ENCODE measurements at regions not wholly inside any gene's neighbourhood (a gene's known extent, or its start where the extent isn't known, plus 50 kb on each side); places are given as distances from the start of the nearest gene placed in this dataset.

DNA sequence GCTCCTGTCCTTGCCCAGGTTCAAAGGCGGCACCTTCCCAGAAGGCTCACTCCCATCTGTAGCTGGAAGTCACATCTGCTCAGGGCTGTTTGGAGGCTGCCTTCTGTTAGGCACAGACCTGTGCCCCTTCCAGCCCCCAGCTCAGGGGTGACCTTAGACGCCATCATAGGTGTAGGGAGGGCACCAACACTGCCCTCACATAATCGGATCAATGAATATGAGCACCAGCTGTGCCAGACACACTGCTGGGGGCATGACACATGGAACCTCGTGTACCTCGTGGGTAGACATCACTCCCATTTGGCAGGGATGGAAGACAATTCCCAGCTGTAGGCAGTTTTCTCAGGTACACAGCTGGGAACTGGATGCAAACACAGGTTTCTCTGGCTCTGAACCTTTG lies 220.7 kb upstream of the ASIC2 start:
- TF ChIP-seq TAF1 (IDR thresholded peaks at IDR 0.05; ENCODE audit: low read depth) (no peak), CREB1 (IDR thresholded peaks at IDR 0.05; ENCODE audit: low read depth) (no peak), TCF12 (IDR thresholded peaks at IDR 0.05; ENCODE audit: low read depth) (no peak), ZBTB7A (IDR thresholded peaks at IDR 0.05; ENCODE audit: low read depth) (no peak), EGR1 (IDR thresholded peaks at IDR 0.05) (no peak), REST (IDR thresholded peaks at IDR 0.05; ENCODE audit: low read depth) (no peak), YY1 (IDR thresholded peaks at IDR 0.05; ENCODE audit: low read depth) (no peak), RAD21 (IDR thresholded peaks at IDR 0.05; ENCODE audit: low read depth) (no peak), NFIC (IDR thresholded peaks at IDR 0.05) (no peak), FOXM1 (IDR thresholded peaks at IDR 0.05; ENCODE audit: borderline replicate concordance, low read depth) (no peak), CEBPB (IDR thresholded peaks at IDR 0.05) (no peak), TEAD4 (IDR thresholded peaks at IDR 0.05) (no peak), EP300 (IDR thresholded peaks at IDR 0.05; ENCODE audit: borderline replicate concordance) (no peak), USF1 (IDR thresholded peaks at IDR 0.05) (no peak)
- TF ChIP-seq, protein P1, sequence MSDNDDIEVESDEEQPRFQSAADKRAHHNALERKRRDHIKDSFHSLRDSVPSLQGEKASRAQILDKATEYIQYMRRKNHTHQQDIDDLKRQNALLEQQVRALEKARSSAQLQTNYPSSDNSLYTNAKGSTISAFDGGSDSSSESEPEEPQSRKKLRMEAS (IDR thresholded peaks at IDR 0.05), result no peak

DNA sequence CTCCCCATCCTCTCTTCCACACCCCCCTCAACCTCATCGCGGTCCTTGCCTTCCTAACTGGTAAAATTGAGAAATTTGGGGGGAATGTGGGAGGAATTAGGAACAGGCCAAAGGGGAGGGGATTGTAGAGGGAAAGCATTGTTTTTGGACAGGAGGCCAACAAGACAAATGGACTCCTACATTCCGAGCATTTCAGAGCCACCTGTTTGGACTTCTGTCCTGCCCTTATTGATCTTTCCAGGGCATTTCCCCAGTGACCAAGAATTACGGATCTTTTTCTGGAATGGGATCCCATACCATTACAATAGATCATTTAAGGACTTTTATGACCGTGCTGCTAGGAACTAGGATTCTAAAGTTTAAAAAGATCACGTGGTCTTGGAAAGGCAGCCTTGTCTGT lies 221.3 kb upstream of the ASIC2 start:
- no peak for TF ChIP-seq TAF1 (IDR thresholded peaks at IDR 0.05; ENCODE audit: low read depth)
- no peak for TF ChIP-seq EP300 (IDR thresholded peaks at IDR 0.05; ENCODE audit: borderline replicate concordance)
- no peak for TF ChIP-seq TEAD4 (IDR thresholded peaks at IDR 0.05)
- TF ChIP-seq EGR1 (IDR thresholded peaks at IDR 0.05), result no peak
- TF ChIP-seq FOXM1 (IDR thresholded peaks at IDR 0.05; ENCODE audit: borderline replicate concordance, low read depth), result no peak

DNA sequence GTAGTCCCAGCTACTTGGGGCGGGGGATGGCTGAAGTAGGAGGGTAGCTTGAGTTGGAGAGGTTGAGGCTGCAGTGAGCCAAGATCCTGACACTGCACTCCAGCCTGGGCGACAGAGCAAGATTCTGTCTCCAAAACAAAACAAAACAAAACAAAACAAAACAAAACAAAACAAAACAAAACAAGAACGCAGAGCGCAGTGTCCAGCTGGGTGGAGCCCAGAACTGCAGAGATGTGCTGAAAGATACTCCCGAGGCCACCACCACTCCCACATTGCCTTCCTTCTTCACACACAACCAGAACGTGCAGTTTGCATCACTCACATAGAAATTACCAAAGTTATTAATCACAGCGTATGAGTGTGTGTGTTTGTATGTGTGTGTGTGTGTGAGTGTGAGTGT lies 222.9 kb upstream of the ASIC2 start:
- TF ChIP-seq, protein P1 (IDR thresholded peaks at IDR 0.05), result no peak
- TF ChIP-seq USF1 (IDR thresholded peaks at IDR 0.05) (no peak), TEAD4 (IDR thresholded peaks at IDR 0.05) (no peak), RAD21 (IDR thresholded peaks at IDR 0.05; ENCODE audit: low read depth) (no peak), YY1 (IDR thresholded peaks at IDR 0.05; ENCODE audit: low read depth) (no peak), CREB1 (IDR thresholded peaks at IDR 0.05; ENCODE audit: low read depth) (no peak), TCF12 (IDR thresholded peaks at IDR 0.05; ENCODE audit: low read depth) (no peak), NFIC (IDR thresholded peaks at IDR 0.05) (no peak), EGR1 (IDR thresholded peaks at IDR 0.05) (no peak), EP300 (IDR thresholded peaks at IDR 0.05; ENCODE audit: borderline replicate concordance) (no peak), ZBTB7A (IDR thresholded peaks at IDR 0.05; ENCODE audit: low read depth) (no peak), FOXM1 (IDR thresholded peaks at IDR 0.05; ENCODE audit: borderline replicate concordance, low read depth) (no peak), TAF1 (IDR thresholded peaks at IDR 0.05; ENCODE audit: low read depth) (no peak), REST (IDR thresholded peaks at IDR 0.05; ENCODE audit: low read depth) (no peak), CEBPB (IDR thresholded peaks at IDR 0.05) (no peak)

DNA sequence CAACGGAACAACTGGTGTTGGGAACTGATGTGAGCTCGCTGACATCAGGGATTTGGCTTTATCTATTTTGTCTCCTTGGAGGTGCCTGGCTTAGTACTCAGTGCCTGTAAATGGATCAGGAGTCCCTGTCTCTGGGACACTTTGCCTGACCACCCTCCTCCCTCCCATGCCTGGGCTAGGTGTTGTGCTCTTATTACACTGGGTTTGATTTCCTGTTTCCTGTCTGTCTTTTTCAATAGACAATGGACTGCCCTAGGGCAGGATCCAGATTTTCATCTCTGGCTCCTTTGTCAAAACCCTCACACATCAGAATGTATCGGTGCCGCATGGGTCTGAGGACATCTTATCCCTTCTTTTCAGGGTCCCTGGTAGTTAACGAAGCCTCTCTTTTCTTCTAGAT lies 223.6 kb upstream of the ASIC2 start:
- no peak for TF ChIP-seq CREB1 (IDR thresholded peaks at IDR 0.05; ENCODE audit: low read depth)

DNA sequence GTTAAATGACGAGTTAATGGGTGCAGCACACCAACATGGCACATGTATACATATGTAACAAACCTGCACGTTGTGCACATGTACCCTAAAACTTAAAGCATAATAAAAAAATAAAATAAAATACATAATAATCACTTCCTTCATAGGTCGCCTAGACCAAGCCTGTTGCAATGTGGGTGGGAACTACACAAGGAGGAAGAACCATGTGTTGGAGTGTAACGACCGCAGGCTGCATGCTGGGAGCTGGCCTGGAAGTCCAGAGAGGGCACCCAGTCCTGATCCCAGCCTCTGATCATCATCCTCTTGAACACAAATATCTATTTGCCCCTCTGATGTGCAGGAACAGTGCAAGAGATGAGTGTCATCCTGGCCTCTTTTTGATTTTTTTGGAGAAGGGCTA lies 224.7 kb upstream of the ASIC2 start:
- no peak for TF ChIP-seq TEAD4 (IDR thresholded peaks at IDR 0.05)
- no peak for TF ChIP-seq REST (IDR thresholded peaks at IDR 0.05; ENCODE audit: low read depth)
- no peak for TF ChIP-seq TCF12 (IDR thresholded peaks at IDR 0.05; ENCODE audit: low read depth)
- TF ChIP-seq ZBTB7A (IDR thresholded peaks at IDR 0.05; ENCODE audit: low read depth), result no peak
- TF ChIP-seq CEBPB (IDR thresholded peaks at IDR 0.05), result no peak
- TF ChIP-seq, protein P1 (IDR thresholded peaks at IDR 0.05), result no peak
- TF ChIP-seq EGR1 (IDR thresholded peaks at IDR 0.05), result no peak
- TF ChIP-seq USF1 (IDR thresholded peaks at IDR 0.05), result no peak
- no peak for TF ChIP-seq RAD21 (IDR thresholded peaks at IDR 0.05; ENCODE audit: low read depth)
- TF ChIP-seq FOXM1 (IDR thresholded peaks at IDR 0.05; ENCODE audit: borderline replicate concordance, low read depth), result no peak
- no peak for TF ChIP-seq YY1 (IDR thresholded peaks at IDR 0.05; ENCODE audit: low read depth)
- TF ChIP-seq EP300 (IDR thresholded peaks at IDR 0.05; ENCODE audit: borderline replicate concordance), result no peak
- no peak for TF ChIP-seq NFIC (IDR thresholded peaks at IDR 0.05)
- TF ChIP-seq TAF1 (IDR thresholded peaks at IDR 0.05; ENCODE audit: low read depth), result no peak

All from Ishikawa (cell line).